BLaER1 treated with 17β-estradiol and CSF1 and Interleukin-3, amounts not matched to agents 10 nM and 100 nM (cell line): ENCODE measurements at regions not wholly inside any gene's neighbourhood (a gene's known extent, or its start where the extent isn't known, plus 50 kb on each side); places are given as distances from the start of the nearest gene placed in this dataset.

Source experiments
- H3K27ac ChIP-seq, 11 experiments: shearing (Covaris generic); formaldehyde crosslinking; 2 replicates each; pipeline ENCODE4 v1.8.1; 2022
- H3K27me3 ChIP-seq, 11 experiments: shearing (Covaris generic); formaldehyde crosslinking; 2 replicates each; pipeline ENCODE4 v1.8.1; 2022
- H3K36me3 ChIP-seq, 11 experiments: shearing (Covaris generic); formaldehyde crosslinking; 2 replicates each; pipeline ENCODE4 v1.8.1; 2022
- H3K4me1 ChIP-seq, 10 experiments: shearing (Covaris generic); formaldehyde crosslinking; 2 replicates each; pipeline ENCODE4 v1.8.1; 2022
- H3K4me2 ChIP-seq, 11 experiments: shearing (Covaris generic); formaldehyde crosslinking; 2 replicates each; pipeline ENCODE4 v1.8.1; 2022
- H3K4me3 ChIP-seq, 10 experiments: shearing (Covaris generic); formaldehyde crosslinking; 2 replicates each; pipeline ENCODE4 v1.8.1; 2022
- H3K9ac ChIP-seq, 11 experiments: shearing (Covaris generic); formaldehyde crosslinking; 2 replicates each; pipeline ENCODE4 v1.8.1; 2022
- H3K9me3 ChIP-seq, 11 experiments: shearing (Covaris generic); formaldehyde crosslinking; replicated peaks in 1 of 11; 2 replicates each; pipeline ENCODE4 v1.8.1; 2022
- H4K20me1 ChIP-seq, 11 experiments: shearing (Covaris generic); formaldehyde crosslinking; 2 replicates each; pipeline ENCODE4 v1.8.1; 2022
- Cebpa-rat ChIP-seq, 11 experiments: shearing (Covaris generic); IDR thresholded peaks; 2 replicates each; pipeline ENCODE4 v1.8.1; 2022

DNA sequence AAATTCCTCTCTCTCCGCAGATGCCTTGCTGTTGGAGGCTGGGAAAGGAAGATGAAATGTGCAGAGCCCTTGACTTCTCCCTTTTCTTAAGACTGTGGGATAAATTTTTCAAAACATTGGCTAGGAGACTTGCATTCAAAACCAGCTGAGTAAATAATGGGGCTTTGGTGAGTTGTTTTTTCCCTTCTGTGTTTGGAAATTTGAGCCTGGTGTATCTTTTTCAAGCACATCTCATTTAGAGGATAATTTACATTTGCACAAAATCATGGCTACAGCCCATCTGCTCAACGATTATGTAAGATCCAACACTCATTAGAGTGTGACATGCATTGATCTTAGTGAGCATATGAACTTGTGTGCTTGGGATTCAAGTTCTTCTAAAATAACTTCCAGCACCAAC lies 112.1 kb upstream of the ATP8B1 start:
- no peak for TF ChIP-seq Cebpa-rat (IDR thresholded peaks at IDR 0.05)
- peaks cover 9 to 17% (median 11%) of the 10 kb centered on the region in 10 experiments for H3K4me1 ChIP-seq
- no peak overlapping the region for H3K9ac ChIP-seq
- H3K9me3 ChIP-seq: no peaks in the 10 kb centered on the region
- no peak overlapping the region for H3K4me3 ChIP-seq
- H3K27me3 ChIP-seq: no peaks in the 10 kb centered on the region
- no peak overlapping the region for H3K4me2 ChIP-seq
- no peaks in the 10 kb centered on the region for H3K36me3 ChIP-seq
- H3K27ac ChIP-seq: no peak overlapping the region
- no peaks in the 10 kb centered on the region for H4K20me1 ChIP-seq

DNA sequence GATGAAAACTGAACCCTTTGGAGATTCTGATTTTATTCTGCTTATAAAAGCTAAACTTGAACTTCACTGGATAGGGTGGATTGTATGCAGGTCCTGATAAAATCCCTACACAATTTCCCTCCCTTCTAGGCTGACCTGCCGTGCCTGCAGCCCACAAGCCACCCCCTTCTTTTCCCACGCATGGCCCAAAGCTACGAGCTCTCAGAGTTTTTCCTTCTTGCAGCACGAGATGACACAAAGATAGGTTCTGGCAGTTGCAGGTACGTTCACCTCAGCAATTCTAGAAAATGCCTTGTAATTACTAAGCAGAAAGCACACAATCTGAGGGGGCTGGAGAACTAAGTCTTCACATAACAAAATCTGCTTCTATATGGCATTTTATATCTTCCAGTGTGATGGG lies 110.6 kb upstream of the ATP8B1 start:
- Histone ChIP-seq H3K9me3 (no peaks in the 10 kb centered on the region), H4K20me1 (no peaks in the 10 kb centered on the region), H3K27ac (no peak overlapping the region), H3K36me3 (no peaks in the 10 kb centered on the region), H3K4me1 (peaks cover 9 to 17% (median 11%) of the 10 kb centered on the region in 10 experiments), H3K4me2 (no peak overlapping the region), H3K4me3 (no peak overlapping the region), H3K9ac (no peak overlapping the region), H3K27me3 (no peaks in the 10 kb centered on the region)
- no peak for TF ChIP-seq Cebpa-rat (IDR thresholded peaks at IDR 0.05)

DNA sequence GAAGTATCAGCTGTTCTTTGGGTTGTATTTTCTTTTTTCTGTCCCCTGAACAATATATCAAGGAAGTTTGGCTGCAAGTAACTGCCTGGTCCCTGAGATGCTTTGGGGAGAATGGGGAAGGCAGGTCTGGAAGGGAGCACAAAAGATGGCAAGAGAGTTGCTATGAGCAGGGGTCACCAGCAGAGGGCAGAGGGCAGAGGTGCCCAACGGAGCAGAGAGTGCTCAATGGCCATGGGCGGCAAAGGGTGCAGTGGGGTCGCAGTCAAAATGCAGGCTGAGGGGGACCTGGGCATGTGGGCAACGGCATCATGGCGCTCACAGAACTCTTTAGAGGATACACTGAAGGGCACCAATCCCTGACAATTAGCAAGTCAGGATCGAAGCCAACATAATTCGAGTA lies 107.7 kb upstream of the ATP8B1 start:
- TF ChIP-seq Cebpa-rat (IDR thresholded peaks at IDR 0.05): no peak
- Histone ChIP-seq H3K36me3 (no peaks in the 10 kb centered on the region), H3K27me3 (no peaks in the 10 kb centered on the region), H3K27ac (no peak overlapping the region), H3K9ac (no peak overlapping the region), H3K4me1 (peaks cover 0 to 6% (median under 1%) of the 10 kb centered on the region in 10 experiments; a peak in 12 of 20 replicates), H4K20me1 (no peaks in the 10 kb centered on the region), H3K9me3 (no peaks in the 10 kb centered on the region), H3K4me2 (no peak overlapping the region), H3K4me3 (no peak overlapping the region)

DNA sequence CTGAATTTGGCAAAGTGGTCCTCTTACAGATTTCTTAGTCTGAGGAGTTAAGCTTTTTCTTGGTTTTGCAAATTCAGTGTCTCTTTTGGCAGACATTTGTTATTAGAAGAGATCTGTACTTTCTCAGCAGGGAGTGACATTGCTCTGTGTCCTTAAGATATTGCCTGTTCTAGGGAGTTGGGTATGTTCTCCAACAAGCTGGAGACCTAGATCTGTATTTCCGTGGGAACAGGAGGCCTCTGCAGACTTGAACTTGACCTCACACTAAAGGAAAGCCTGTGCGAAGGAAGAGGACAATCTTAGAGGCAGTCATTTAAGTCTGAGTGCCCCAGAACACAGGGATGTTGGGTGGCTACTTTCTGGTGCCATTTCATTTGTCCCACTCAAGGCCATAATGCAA lies 107.0 kb upstream of the ATP8B1 start:
- no peaks in the 10 kb centered on the region for H4K20me1 ChIP-seq
- H3K9ac ChIP-seq: no peak overlapping the region
- no peaks in the 10 kb centered on the region for H3K9me3 ChIP-seq
- no peak overlapping the region for H3K4me3 ChIP-seq
- H3K27ac ChIP-seq: no peak overlapping the region
- no peak overlapping the region for H3K4me2 ChIP-seq
- TF ChIP-seq Cebpa-rat (IDR thresholded peaks at IDR 0.05): no peak
- no peaks in the 10 kb centered on the region for H3K36me3 ChIP-seq
- H3K27me3 ChIP-seq: no peaks in the 10 kb centered on the region
- peaks cover 0 to 4% (median 0%) of the 10 kb centered on the region in 10 experiments; a peak in 1 of 20 replicates for H3K4me1 ChIP-seq

DNA sequence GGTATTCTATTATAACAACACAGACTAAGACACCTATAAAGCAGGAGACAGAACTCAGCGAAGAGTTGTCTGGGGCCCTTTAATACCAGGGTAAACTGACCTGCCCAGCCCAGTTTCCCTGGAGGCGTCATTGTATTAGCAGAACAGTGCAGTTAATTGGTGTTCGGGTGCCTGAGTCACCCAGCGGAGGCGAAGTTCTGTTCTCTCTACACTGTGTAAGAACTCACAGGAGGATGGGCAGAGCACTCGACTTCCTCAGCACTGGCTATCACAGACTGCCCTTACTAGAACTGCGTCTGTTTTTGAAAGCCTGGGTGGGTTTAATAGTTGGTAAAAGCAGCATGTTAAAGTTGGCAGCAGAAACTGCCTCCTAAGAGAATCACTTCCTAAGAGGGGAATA lies 106.5 kb upstream of the ATP8B1 start:
- no peak for TF ChIP-seq Cebpa-rat (IDR thresholded peaks at IDR 0.05)
- no peaks in the 10 kb centered on the region for H3K9me3 ChIP-seq
- H3K36me3 ChIP-seq: no peaks in the 10 kb centered on the region
- H4K20me1 ChIP-seq: no peaks in the 10 kb centered on the region
- peaks cover 0 to 4% (median 0%) of the 10 kb centered on the region in 10 experiments; a peak in 1 of 20 replicates for H3K4me1 ChIP-seq
- H3K4me2 ChIP-seq: no peak overlapping the region
- no peaks in the 10 kb centered on the region for H3K27me3 ChIP-seq
- H3K27ac ChIP-seq: no peak overlapping the region
- H3K9ac ChIP-seq: no peak overlapping the region
- H3K4me3 ChIP-seq: no peak overlapping the region

DNA sequence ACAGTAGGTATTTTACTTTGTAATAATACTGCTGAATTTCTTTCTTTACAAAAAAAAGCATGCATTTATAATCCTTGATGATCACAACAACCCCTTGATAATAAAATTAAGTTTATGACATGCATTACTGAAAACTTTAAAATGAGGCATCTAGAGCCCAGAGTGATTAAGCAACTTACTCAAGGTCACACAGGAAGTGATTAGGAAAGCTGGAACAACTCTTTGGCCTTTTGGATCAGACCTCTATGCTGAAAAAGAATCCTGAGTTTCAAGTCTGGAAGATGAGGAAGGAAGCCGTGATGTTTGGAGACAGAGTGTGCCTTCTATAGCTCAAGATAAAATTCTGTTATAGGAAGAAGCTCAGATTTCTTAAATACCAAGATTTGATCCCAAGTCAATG lies 105.0 kb upstream of the ATP8B1 start:
- Histone ChIP-seq H3K27me3 (no peaks in the 10 kb centered on the region), H3K9ac (no peak overlapping the region), H4K20me1 (no peaks in the 10 kb centered on the region), H3K36me3 (no peaks in the 10 kb centered on the region), H3K4me1 (peaks cover 0 to 4% (median 0%) of the 10 kb centered on the region in 10 experiments; a peak in 1 of 20 replicates), H3K27ac (no peak overlapping the region), H3K4me3 (no peak overlapping the region), H3K4me2 (no peak overlapping the region), H3K9me3 (no peaks in the 10 kb centered on the region)
- no peak for TF ChIP-seq Cebpa-rat (IDR thresholded peaks at IDR 0.05)

DNA sequence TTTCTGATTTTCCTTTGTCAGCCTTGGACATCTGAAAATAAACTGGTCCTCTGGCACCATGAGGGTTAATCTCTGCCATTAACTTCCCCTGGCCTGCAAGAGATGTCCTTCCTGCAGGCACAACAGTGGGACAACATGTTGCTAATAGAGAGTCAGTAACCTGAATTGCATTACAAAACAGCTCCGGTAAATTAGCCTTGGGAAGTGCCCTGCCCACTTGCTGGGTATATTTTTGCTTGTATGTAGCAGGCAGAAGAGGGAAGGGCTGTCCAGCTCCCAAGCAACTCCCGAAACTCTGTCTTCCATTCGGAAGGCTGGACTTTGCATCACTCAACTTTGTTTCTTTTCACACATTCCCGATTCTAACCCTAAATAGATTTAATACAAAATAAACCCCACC lies 104.4 kb upstream of the ATP8B1 start:
- Histone ChIP-seq H3K4me2 (no peak overlapping the region), H3K27ac (no peak overlapping the region)

DNA sequence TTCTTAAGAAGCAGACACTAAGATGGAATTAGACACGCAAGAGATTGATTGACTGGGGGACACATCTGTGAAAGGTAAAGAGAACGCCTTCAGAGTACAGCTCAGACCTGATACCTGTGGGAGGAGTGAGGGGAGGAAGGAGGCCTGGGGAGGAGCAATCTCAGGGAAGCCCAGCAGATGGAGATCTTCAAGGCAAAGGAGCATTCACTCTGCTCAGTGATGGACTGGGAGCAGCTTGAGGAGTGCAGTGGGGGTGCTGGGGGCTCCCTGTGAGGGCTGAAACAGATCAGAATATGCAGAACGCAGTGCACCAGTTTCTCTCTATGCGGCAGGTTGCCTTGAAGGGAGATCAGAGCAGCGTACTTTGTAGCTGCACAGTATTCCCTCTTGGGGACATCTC lies 103.7 kb upstream of the ATP8B1 start:
- no peak overlapping the region for H3K9ac ChIP-seq
- no peak overlapping the region for H3K27ac ChIP-seq
- H3K9me3 ChIP-seq: no peaks in the 10 kb centered on the region
- no peak overlapping the region for H3K4me2 ChIP-seq
- no peaks in the 10 kb centered on the region for H3K27me3 ChIP-seq
- H3K4me3 ChIP-seq: no peak overlapping the region
- H3K36me3 ChIP-seq: no peaks in the 10 kb centered on the region
- no peak for TF ChIP-seq Cebpa-rat (IDR thresholded peaks at IDR 0.05)
- H3K4me1 ChIP-seq: peaks cover 0 to 13% (median 0%) of the 10 kb centered on the region in 10 experiments; a peak in 6 of 20 replicates
- H4K20me1 ChIP-seq: no peaks in the 10 kb centered on the region

More for the DNA sequence above, 104.4 kb upstream of the ATP8B1 start:
- H4K20me1 ChIP-seq: no peaks in the 10 kb centered on the region
- no peaks in the 10 kb centered on the region for H3K9me3 ChIP-seq
- H3K27me3 ChIP-seq: no peaks in the 10 kb centered on the region
- H3K4me1 ChIP-seq: peaks cover 0 to 6% (median 0%) of the 10 kb centered on the region in 10 experiments; a peak in 3 of 20 replicates
- no peak overlapping the region for H3K9ac ChIP-seq
- H3K36me3 ChIP-seq: no peaks in the 10 kb centered on the region
- no peak for TF ChIP-seq Cebpa-rat (IDR thresholded peaks at IDR 0.05)
- H3K4me3 ChIP-seq: no peak overlapping the region

DNA sequence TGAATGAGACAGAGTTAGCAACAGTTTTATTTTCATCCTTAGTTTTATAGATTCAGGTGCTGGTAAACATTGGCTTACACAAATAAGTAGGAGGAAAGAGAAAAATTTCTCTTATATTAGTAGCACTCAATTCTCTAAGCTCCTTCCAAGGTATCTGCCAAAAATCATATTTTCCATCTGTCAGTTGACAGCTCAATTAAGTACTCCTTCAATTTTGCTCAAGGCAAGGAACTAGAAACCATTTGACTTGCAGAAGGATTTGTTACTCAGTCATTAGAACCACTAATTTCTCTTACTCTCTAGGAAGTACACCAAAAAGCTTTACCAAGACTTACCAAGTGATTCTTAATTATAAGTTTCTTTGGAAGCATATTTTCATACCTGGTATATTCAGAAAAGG lies 101.4 kb upstream of the ATP8B1 start:
- Histone ChIP-seq H4K20me1 (no peaks in the 10 kb centered on the region), H3K4me1 (peaks cover 0 to 16% (median 0%) of the 10 kb centered on the region in 10 experiments; a peak in 6 of 20 replicates)
- TF ChIP-seq Cebpa-rat (IDR thresholded peaks at IDR 0.05): no peak

DNA sequence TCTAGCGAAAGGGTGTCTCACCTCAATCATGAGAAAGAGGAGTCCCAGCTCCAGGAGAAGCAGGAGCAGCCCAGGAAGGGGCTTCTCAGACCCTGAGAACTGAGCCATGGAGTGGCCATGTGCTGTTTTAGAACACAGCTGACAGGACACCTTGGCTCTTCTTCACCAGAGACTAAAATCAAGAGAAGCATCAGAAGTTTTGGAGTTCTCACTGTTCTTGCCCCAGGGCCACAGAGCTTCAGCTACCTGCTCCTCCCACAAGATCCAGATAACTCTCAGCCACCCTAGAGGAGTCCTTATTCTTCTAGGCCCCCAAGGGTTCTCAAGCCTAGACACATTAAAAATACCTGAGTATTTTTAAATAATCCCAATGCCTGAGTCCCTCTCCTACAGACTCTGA lies 99.6 kb upstream of the ATP8B1 start:
- TF ChIP-seq Cebpa-rat (IDR thresholded peaks at IDR 0.05): no peak
- Histone ChIP-seq H3K4me2 (peak overlapping the region in 3 of 11 experiments; percentile 4 to 31 (median 21); a peak in 2 of 22 replicates), H3K27ac (no peak overlapping the region)

More for the DNA sequence above, 101.4 kb upstream of the ATP8B1 start:
- no peaks in the 10 kb centered on the region for H3K36me3 ChIP-seq
- no peaks in the 10 kb centered on the region for H3K9me3 ChIP-seq
- H3K4me3 ChIP-seq: no peak overlapping the region
- no peak overlapping the region for H3K4me2 ChIP-seq
- H3K9ac ChIP-seq: no peak overlapping the region
- no peak overlapping the region for H3K27ac ChIP-seq
- H3K27me3 ChIP-seq: no peaks in the 10 kb centered on the region

More for the DNA sequence above, 99.6 kb upstream of the ATP8B1 start:
- H3K4me3 ChIP-seq: no peak overlapping the region
- H3K9ac ChIP-seq: no peak overlapping the region
- peaks cover 0 to 24% (median 4%) of the 10 kb centered on the region in 10 experiments; a peak in 9 of 20 replicates for H3K4me1 ChIP-seq
- no peaks in the 10 kb centered on the region for H4K20me1 ChIP-seq
- H3K36me3 ChIP-seq: no peaks in the 10 kb centered on the region
- H3K27me3 ChIP-seq: no peaks in the 10 kb centered on the region
- H3K9me3 ChIP-seq: no peaks in the 10 kb centered on the region; a peak in 1 of 22 replicates
